Adipocyte (in vitro differentiated cells): ENCODE measurements at regions not wholly inside any gene's neighbourhood (a gene's known extent, or its start where the extent isn't known, plus 50 kb on each side); places are given as distances from the start of the nearest gene placed in this dataset.

Experiments used
- DNase-seq: peaks from one replicate; pipeline ENCODE4 v3.0.0-alpha.2; 2015; ENCODE audit warnings: low read depth
- H3K27me3 ChIP-seq: replicated peaks from 2 replicates; pipeline ENCODE4 v1.7.0; 2013; ENCODE audit warnings: mild to moderate bottlenecking, low read length, moderate library complexity; ENCODE audit not compliant: control insufficient read depth, insufficient read depth
- H3K36me3 ChIP-seq: 2 replicates; pipeline ENCODE4 v1.7.0; 2013; ENCODE audit warnings: low read length, mild to moderate bottlenecking, moderate library complexity; ENCODE audit not compliant: control insufficient read depth, insufficient read depth, severe bottlenecking
- H3K4me1 ChIP-seq: 2 replicates; pipeline ENCODE4 v1.7.0; 2013; ENCODE audit warnings: mild to moderate bottlenecking, low read length, moderate library complexity; ENCODE audit not compliant: control insufficient read depth, insufficient read depth
- H3K4me3 ChIP-seq: 2 replicates; pipeline ENCODE4 v1.7.0; 2013; ENCODE audit warnings: mild to moderate bottlenecking, low read length, moderate library complexity
- H3K9ac ChIP-seq: 2 replicates; pipeline ENCODE4 v1.7.0; 2013; ENCODE audit warnings: mild to moderate bottlenecking, low read length, moderate library complexity
- H3K9me3 ChIP-seq: 2 replicates; pipeline ENCODE4 v1.7.0; 2013; ENCODE audit warnings: mild to moderate bottlenecking, low read length, moderate library complexity; ENCODE audit not compliant: control insufficient read depth

GRCh38 chr14:73778736-73779135 is 64.6 kb upstream of the PNMA1 start:
- peaks cover 33% of the 10 kb centered on the region for H3K4me1 ChIP-seq
- no peak overlapping the region for H3K4me3 ChIP-seq
- H3K36me3 ChIP-seq: no peaks in the 10 kb centered on the region
- no peaks in the 10 kb centered on the region for H3K27me3 ChIP-seq
- no peak for DNase-seq
- H3K9ac ChIP-seq: no peak overlapping the region
- no peaks in the 10 kb centered on the region for H3K9me3 ChIP-seq

- DNase-seq: no peak
- no peak overlapping the region for H3K4me3 ChIP-seq
- no peaks in the 10 kb centered on the region for H3K36me3 ChIP-seq
- H3K27me3 ChIP-seq: no peaks in the 10 kb centered on the region
- H3K9ac ChIP-seq: no peak overlapping the region
- no peaks in the 10 kb centered on the region for H3K9me3 ChIP-seq
- peaks cover 21% of the 10 kb centered on the region for H3K4me1 ChIP-seq
Observed at GRCh38 chr14:73777420-73777819, 63.2 kb upstream of the PNMA1 start.

DNA sequence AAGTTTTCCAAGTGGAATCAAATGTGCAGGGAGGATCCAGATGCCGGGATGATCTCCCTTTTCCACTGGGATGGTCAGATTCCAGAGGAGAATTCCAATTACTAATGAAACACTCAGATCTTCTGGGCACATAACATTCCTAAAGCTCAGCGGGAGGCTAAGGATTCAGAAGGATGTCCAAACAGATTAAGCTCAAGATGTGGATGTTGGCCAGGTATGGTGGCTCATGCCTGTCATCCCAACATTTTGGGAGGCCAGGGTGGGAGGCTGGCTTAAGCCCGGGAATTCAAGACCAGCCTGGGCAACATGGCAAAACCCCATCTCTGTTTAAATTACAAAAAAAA is 62.0 kb upstream of the PNMA1 start:
- Histone ChIP-seq H3K9me3 (no peaks in the 10 kb centered on the region), H3K27me3 (no peaks in the 10 kb centered on the region), H3K36me3 (no peaks in the 10 kb centered on the region), H3K9ac (no peak overlapping the region), H3K4me3 (no peak overlapping the region), H3K4me1 (peaks cover 33% of the 10 kb centered on the region)
- peak; percentile 51 for DNase-seq

- H3K36me3 ChIP-seq: no peaks in the 10 kb centered on the region
- no peak overlapping the region for H3K4me3 ChIP-seq
- H3K9ac ChIP-seq: peak overlapping the region; percentile 9
- H3K27me3 ChIP-seq: no peaks in the 10 kb centered on the region
- no peaks in the 10 kb centered on the region for H3K9me3 ChIP-seq
- peaks cover 33% of the 10 kb centered on the region for H3K4me1 ChIP-seq
- DNase-seq: no peak
Observed at GRCh38 chr14:73775339-73776193, 61.4 kb upstream of the PNMA1 start.

DNA sequence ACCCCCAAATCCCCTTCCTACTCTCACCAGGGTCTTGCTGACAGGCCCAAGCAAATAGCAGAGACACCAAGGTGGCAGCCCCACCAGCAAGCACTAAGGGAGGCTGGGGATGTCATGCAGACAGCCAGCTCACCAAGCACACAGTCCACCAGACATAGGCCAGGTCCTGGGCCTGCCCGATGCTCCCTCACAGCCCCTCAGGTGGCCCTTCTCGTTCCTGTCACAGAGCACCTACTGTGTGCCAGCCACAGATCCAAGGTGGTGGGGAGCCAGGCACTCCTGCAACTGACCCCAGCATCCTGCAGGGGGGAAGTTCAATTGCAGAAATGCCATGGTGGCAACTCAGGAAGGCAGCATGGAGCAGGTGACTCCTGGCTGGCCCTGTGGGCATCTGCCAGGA is 60.5 kb upstream of the PNMA1 start:
- no peak for DNase-seq
- H3K9ac ChIP-seq: no peak overlapping the region
- no peaks in the 10 kb centered on the region for H3K27me3 ChIP-seq
- H3K36me3 ChIP-seq: no peaks in the 10 kb centered on the region
- H3K9me3 ChIP-seq: no peaks in the 10 kb centered on the region
- H3K4me1 ChIP-seq: peaks cover 33% of the 10 kb centered on the region
- no peak overlapping the region for H3K4me3 ChIP-seq

- no peak overlapping the region for H3K4me3 ChIP-seq
- H3K27me3 ChIP-seq: no peaks in the 10 kb centered on the region
Observed at GRCh38 chr14:73774241-73774570, 60.0 kb upstream of the PNMA1 start.

DNA sequence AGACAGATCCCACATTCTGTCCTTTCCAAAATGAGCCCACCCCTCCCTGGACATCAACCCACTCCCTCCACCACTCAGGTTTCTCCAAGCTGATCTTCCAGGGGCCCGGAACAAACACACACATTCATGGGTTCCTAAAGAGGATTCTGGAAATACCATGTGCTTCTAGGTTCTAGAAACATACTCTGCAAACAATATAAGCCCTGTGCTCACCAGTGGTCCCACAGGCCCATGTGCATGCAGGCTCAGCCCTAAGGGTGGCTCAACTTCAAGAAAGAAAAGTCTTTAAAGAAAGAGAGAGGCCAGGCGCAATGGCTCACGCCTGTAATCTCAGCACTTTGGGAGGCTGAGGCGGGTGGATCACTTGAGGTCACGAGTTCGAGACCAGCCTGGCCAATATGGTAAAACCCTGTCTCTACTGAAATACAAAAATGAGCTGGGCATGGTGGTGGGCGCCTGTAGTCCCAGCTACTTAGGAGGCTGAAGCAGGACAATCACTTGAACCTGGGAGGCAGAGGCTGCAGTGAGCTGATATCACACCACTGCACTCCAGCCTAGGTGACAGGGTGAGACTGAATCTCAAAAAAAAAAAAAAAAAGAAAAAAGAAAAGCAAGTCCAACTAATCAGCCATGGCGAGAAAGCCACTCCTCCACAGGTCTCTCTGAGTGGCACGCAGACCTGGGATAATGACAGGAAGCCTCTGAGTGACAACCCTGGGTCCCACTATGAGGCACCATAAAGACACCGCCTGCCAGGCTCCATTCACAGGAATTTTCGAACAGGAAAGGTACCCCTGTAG is 59.5 kb upstream of the PNMA1 start:
- DNase-seq: no peak

More at GRCh38 chr14:73774241-73774570, 60.0 kb upstream of the PNMA1 start:
- DNase-seq: no peak
- Histone ChIP-seq H3K9ac (no peak overlapping the region), H3K4me1 (peaks cover 33% of the 10 kb centered on the region), H3K36me3 (no peaks in the 10 kb centered on the region), H3K9me3 (no peaks in the 10 kb centered on the region)

DNA sequence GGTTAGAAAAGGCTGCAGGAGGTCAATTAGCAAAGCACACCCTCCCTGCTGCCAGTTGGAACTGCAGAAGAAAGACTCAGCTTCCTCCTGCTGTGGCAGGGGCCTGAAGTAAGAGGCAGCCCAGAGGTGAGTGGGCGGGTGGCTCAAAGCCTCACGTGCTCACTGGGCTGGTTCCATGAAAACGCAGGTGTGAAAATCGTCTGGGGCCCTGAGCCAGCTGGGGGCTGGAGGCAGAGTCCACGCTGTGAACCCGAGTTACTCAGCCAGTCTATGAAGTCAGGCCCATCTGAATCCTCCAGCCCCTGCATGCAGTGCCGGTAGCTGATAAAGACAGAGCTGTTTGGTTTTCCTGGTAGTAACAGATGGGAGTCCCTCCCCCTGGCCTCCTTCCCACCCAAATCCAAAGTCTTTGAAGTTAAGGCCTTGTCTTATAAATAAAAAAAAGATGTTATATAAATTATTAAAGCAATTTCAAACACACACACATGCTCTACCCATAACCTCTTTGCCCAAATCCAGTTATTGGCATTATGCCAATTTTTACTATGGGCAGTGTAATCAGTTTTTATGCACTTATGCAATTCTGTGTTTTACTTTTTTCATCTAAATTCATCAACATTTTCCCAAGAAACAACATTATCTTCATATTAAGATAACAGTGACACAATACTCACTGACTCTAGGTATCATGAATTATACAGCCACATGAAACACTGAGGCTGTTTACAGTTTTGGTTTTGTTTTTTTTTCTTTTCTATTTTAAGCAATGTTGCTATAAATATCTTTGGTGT is 57.9 kb upstream of the PNMA1 start:
- Histone ChIP-seq H3K27me3 (no peaks in the 10 kb centered on the region), H3K9ac (no peak overlapping the region), H3K9me3 (no peaks in the 10 kb centered on the region), H3K36me3 (no peaks in the 10 kb centered on the region), H3K4me3 (no peak overlapping the region), H3K4me1 (peaks cover 33% of the 10 kb centered on the region)
- peak; percentile 63 for DNase-seq

More for the DNA sequence above, 59.5 kb upstream of the PNMA1 start:
- no peaks in the 10 kb centered on the region for H3K36me3 ChIP-seq
- no peaks in the 10 kb centered on the region for H3K27me3 ChIP-seq
- H3K9me3 ChIP-seq: no peaks in the 10 kb centered on the region
- peaks cover 33% of the 10 kb centered on the region for H3K4me1 ChIP-seq
- H3K9ac ChIP-seq: no peak overlapping the region
- H3K4me3 ChIP-seq: no peak overlapping the region

- H3K27me3 ChIP-seq: no peaks in the 10 kb centered on the region
Observed at GRCh38 chr14:73770977-73771847, 57.0 kb upstream of the PNMA1 start.

GRCh38 chr14:73768107-73768506 is 53.9 kb upstream of the PNMA1 start:
- H3K4me1 ChIP-seq: peaks cover 27% of the 10 kb centered on the region
- H3K27me3 ChIP-seq: no peaks in the 10 kb centered on the region
- no peaks in the 10 kb centered on the region for H3K36me3 ChIP-seq
- no peaks in the 10 kb centered on the region for H3K9me3 ChIP-seq
- H3K9ac ChIP-seq: no peak overlapping the region
- no peak overlapping the region for H3K4me3 ChIP-seq
- DNase-seq: no peak

More at GRCh38 chr14:73770977-73771847, 57.0 kb upstream of the PNMA1 start:
- Histone ChIP-seq H3K36me3 (no peaks in the 10 kb centered on the region), H3K4me1 (peaks cover 30% of the 10 kb centered on the region), H3K9ac (no peak overlapping the region), H3K9me3 (no peaks in the 10 kb centered on the region), H3K4me3 (no peak overlapping the region)
- DNase-seq: no peak
